ENCODE measurements at regions not wholly inside any gene's neighbourhood (a gene's known extent, or its start where the extent isn't known, plus 50 kb on each side); places are given as distances from the start of the nearest gene placed in this dataset.

DNA sequence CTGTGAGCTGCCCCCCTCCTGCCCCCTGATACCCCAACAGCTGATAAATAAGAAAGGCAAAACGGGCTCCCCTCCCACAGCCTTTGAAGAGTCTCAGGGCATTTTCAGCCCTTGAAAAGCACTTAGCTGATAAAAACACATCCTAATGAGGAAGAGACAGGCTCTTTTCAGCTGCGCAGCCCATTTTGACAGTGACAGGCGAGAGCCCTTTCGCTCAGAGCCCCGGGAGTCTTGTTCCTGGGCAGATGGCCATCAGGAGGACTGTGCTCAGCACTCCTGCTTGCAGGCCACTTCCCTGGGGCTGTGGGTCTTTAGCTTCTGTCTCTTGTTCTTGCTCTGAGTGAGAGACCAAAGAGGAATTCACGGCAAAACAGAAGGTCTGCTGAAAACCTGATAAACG lies 757.2 kb downstream of the BRD1 start:
- TF ChIP-seq POLR2A (IDR thresholded peaks at IDR 0.05) = no peak
- TF ChIP-seq POLR2AphosphoS5 (IDR thresholded peaks at IDR 0.05) = no peak
- TF ChIP-seq, protein P1, sequence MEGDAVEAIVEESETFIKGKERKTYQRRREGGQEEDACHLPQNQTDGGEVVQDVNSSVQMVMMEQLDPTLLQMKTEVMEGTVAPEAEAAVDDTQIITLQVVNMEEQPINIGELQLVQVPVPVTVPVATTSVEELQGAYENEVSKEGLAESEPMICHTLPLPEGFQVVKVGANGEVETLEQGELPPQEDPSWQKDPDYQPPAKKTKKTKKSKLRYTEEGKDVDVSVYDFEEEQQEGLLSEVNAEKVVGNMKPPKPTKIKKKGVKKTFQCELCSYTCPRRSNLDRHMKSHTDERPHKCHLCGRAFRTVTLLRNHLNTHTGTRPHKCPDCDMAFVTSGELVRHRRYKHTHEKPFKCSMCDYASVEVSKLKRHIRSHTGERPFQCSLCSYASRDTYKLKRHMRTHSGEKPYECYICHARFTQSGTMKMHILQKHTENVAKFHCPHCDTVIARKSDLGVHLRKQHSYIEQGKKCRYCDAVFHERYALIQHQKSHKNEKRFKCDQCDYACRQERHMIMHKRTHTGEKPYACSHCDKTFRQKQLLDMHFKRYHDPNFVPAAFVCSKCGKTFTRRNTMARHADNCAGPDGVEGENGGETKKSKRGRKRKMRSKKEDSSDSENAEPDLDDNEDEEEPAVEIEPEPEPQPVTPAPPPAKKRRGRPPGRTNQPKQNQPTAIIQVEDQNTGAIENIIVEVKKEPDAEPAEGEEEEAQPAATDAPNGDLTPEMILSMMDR (IDR thresholded peaks at IDR 0.05 in 8 of 11, conservative IDR thresholded peaks at IDR 0.05 in 3 of 11) = no peak

Measured in spleen (tissue), 7 donors.